ENCODE measurements at regions not wholly inside any gene's neighbourhood (a gene's known extent, or its start where the extent isn't known, plus 50 kb on each side); places are given as distances from the start of the nearest gene placed in this dataset.

- no peak for TF ChIP-seq POLR2A (IDR thresholded peaks at IDR 0.05; ENCODE audit: low read length)
- TF ChIP-seq GATA1 (IDR thresholded peaks at IDR 0.05; ENCODE audit: low read depth, low read length): no peak
Observed at GRCh38 chr16:55242667-55243066, 81.3 kb upstream of the IRX6 start.

Measured in erythroblast (primary cell).